IPS-20b (cell line): ENCODE measurements at regions not wholly inside any gene's neighbourhood (a gene's known extent, or its start where the extent isn't known, plus 50 kb on each side); places are given as distances from the start of the nearest gene placed in this dataset.

Experiments
- H3K27ac ChIP-seq: one replicate; pipeline ENCODE4 v1.5.1; 2013; ENCODE audit warnings: low read length
- H3K27me3 ChIP-seq: 2 replicates; pipeline ENCODE4 v1.6.1; 2013; ENCODE audit warnings: mild to moderate bottlenecking, low read length, inconsistent platforms; ENCODE audit not compliant: insufficient read depth
- H3K36me3 ChIP-seq: 2 replicates; pipeline ENCODE4 v1.6.1; 2013; ENCODE audit warnings: low read depth, mild to moderate bottlenecking, inconsistent platforms, low read length, moderate library complexity; ENCODE audit not compliant: insufficient read depth
- H3K4me1 ChIP-seq: 2 replicates; pipeline ENCODE4 v1.6.1; 2013; ENCODE audit warnings: mild to moderate bottlenecking, control low read depth, inconsistent platforms, low read length, moderate library complexity; ENCODE audit not compliant: insufficient read depth
- H3K4me3 ChIP-seq: 2 replicates; pipeline ENCODE4 v1.5.1; 2013; ENCODE audit warnings: mild to moderate bottlenecking, low read length, inconsistent platforms
- H3K9ac ChIP-seq: 2 replicates; pipeline ENCODE4 v1.6.1; 2013; ENCODE audit warnings: low read depth, mild to moderate bottlenecking, inconsistent platforms, low read length, moderate library complexity
- H3K9me3 ChIP-seq: 2 replicates; pipeline ENCODE4 v1.6.1; 2013; ENCODE audit warnings: mild to moderate bottlenecking, low read depth, low read length, inconsistent platforms; ENCODE audit not compliant: insufficient read depth

DNA sequence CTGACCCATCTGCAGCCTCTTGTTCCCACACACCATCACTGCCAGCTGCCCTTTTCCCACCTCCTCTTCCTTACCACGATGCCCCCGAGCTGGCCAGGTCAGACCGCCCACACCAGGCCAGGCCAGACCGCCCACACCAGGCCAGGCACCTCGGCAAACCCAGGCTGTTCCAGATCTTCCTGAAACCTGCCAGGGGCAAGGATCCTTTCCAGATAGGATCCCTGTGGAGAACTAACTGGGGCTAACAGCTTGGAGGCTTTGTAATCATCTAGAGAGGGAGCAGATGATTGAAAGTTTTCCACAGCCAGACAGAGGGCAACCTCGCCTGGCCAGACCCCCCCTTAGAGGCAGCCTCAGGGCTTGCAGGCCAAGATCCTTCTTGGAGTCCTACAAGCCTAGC lies 287.3 kb upstream of the TLE3 start:
- no peaks in the 10 kb centered on the region for H3K4me1 ChIP-seq
- no peaks in the 10 kb centered on the region for H3K27me3 ChIP-seq
- H3K36me3 ChIP-seq: no peaks in the 10 kb centered on the region
- H3K9me3 ChIP-seq: peaks cover 7% of the 10 kb centered on the region; the same call in 1 of the 2 replicates
- H3K27ac ChIP-seq: no peak overlapping the region
- no peak overlapping the region for H3K4me3 ChIP-seq
- no peak overlapping the region for H3K9ac ChIP-seq

DNA sequence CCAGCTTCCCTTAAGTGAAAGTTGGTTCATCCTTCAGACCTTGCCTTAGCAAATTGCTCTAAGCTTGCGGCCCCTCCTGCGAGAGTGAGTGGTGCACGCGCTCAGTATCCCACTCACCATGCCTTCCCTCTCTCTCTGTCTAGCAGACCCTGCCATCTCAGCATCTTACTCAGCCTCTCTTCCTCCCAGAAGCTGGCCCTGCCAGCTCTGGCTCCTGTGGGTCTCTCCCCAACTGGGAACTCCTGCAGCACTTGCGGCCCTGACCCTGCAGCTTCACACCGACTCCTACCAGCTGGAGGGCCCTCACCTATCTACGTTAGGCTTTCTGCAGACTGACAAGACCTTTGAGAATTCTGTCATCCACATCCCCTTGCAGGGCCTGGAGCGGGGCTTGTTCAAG lies 286.1 kb upstream of the TLE3 start:
- Histone ChIP-seq H3K4me3 (no peak overlapping the region), H3K27ac (no peak overlapping the region), H3K9me3 (peaks cover 7% of the 10 kb centered on the region; the same call in 1 of the 2 replicates), H3K9ac (no peak overlapping the region), H3K27me3 (no peaks in the 10 kb centered on the region), H3K4me1 (no peaks in the 10 kb centered on the region), H3K36me3 (no peaks in the 10 kb centered on the region)

DNA sequence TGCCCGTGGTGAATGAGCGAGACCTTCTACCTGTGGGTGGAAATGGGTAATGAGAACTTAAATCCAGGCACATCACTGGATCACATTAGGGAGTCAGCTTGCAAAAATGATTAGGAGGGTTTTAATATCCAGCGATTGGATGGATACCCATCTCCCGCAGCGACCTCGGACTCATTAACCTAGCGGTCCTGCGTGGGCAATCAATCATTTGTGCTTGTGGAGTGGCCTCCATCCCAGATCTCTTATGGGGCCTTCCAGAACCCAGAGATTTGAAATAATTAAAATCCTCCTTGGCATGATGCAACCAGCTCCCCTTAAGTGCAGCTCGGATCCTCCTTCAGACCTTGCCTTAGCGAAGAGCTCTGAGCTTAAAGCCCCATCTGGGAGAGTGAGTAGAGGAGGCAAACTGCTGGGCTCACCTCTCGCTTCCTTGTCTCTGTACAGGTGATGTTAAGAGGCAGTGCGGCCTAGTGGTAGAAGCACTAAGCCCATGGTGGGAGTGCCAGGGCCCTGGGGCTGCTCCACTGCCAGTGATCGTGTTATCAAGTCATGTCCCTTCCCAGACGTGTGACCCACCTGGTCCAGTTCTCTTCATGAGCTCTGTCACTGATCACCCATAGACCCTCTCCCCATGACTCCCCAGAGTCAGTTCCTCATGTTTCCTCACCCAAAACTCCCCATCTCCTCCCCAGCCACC lies 285.2 kb upstream of the TLE3 start:
- peaks cover 7% of the 10 kb centered on the region; the same call in 1 of the 2 replicates for H3K9me3 ChIP-seq
- H3K36me3 ChIP-seq: no peaks in the 10 kb centered on the region
- no peaks in the 10 kb centered on the region for H3K4me1 ChIP-seq
- H3K27ac ChIP-seq: no peak overlapping the region
- no peak overlapping the region for H3K9ac ChIP-seq
- no peak overlapping the region for H3K4me3 ChIP-seq
- H3K27me3 ChIP-seq: peaks cover 2% of the 10 kb centered on the region; the same call in 1 of the 2 replicates

DNA sequence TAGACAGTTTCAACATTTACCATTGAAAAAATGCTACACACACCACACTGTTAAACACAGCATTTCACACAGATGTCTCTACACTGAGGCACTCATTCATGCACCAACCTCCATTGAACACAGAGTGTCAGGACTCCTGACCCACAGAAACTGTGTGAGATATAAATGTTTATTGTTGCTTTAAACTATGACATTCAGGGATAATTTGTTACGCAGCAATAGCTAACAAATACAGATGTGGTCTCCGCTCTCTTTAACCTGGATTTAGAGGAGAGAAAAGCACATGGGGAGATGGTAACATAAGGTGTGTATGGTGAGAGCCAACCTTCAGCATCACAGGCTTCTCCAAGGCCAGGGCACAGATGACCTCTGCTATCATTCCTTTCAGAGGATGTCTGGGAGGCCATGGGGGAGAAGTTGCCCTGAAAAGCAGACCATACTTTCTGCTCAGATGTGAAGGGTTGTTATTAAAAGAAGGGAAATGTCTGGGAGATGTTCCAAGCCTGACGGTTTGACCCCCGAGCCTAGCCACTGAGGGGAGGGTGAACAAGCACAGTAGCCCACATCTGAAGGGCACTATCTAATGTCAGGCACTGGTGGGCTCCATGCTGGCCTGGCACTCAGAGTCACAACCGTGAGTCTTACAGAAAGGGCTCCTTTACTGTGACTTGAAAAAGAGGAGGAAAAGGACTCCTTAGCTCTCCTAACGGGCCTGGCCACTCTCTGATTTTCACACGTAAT lies 284.5 kb upstream of the TLE3 start:
- Histone ChIP-seq H3K27ac (no peak overlapping the region), H3K9ac (no peak overlapping the region), H3K27me3 (peaks cover 8% of the 10 kb centered on the region; the same call in 1 of the 2 replicates), H3K36me3 (no peaks in the 10 kb centered on the region), H3K9me3 (peaks cover 7% of the 10 kb centered on the region; the same call in 1 of the 2 replicates), H3K4me3 (no peak overlapping the region), H3K4me1 (0 out of 2 replicates have a peak, but pooled peaks cover under 1% of the 10 kb centered on the region)

DNA sequence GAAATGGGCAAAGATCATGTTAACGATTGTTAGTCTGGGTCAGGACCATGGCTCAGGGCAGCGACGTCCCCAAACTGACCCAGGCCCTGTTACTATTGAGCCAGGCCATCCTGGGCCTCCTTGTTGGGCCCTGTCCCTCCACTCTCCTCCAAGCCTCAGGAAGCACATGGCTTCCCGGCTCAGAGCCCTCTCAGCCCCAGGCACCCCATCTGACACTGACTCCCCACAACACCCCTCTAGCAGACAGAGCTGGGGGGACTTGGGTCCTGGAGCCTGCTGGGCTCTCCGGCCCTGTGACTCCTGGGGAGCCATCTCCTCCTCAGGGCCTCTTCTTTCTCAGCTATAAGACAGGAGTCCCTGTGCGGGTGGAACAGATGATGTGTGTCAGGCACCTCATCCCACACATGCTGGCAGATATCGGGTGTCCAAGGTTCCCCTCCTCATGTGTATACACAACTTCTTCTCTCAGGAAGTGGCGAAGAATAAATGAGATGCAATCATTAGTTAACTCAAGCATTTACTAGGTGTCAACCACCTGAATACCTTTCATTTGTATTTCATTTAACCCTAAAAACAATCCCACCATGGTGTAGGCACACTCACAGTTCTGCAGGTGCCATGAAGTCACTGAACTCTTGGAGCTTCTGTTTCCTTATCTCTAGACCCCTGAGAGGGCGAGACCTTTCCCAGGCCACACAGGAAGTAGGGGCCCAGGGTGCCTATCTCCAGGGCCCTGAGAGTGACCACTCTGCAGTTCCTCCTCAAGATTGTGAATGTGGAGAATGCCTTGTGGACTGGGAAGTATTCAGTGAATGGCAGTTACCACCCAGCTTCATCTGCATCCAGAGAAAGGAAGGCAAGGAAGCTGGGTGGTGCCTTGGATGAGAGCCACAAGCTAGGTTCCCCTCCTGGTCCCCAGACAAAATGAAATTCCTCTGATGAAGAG lies 282.5 kb upstream of the TLE3 start:
- H3K27ac ChIP-seq: no peak overlapping the region

DNA sequence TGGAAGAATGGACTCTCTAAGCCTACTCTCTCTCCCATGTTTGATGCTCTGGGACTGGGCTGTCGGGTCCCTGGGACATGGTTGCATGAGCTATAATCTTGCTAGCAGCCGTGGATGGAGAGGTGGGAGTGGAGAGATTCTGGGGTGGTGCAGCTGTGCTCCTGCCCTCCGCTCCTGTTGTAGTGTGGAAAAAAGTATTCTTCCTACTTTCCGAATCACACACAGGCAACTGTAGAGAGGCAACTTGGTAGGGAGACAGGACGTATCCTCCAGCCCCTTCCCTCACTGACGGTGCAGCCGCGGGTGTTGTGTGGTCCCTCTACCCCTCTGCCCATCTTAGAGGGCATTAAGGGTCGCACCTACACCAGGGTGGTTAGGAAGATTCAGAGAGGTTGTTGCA lies 281.4 kb upstream of the TLE3 start:
- Histone ChIP-seq H3K27me3 (peaks cover 28% of the 10 kb centered on the region), H3K9ac (no peak overlapping the region), H3K4me1 (0 out of 2 replicates have a peak, but pooled peaks cover 3% of the 10 kb centered on the region), H3K9me3 (peaks cover 7% of the 10 kb centered on the region; the same call in 1 of the 2 replicates), H3K27ac (no peak overlapping the region), H3K36me3 (no peaks in the 10 kb centered on the region), H3K4me3 (no peak overlapping the region)

More for the DNA sequence above, 282.5 kb upstream of the TLE3 start:
- H3K9me3 ChIP-seq: peaks cover 7% of the 10 kb centered on the region; the same call in 1 of the 2 replicates
- H3K4me1 ChIP-seq: 0 out of 2 replicates have a peak, but pooled peaks cover 3% of the 10 kb centered on the region
- no peak overlapping the region for H3K4me3 ChIP-seq
- no peaks in the 10 kb centered on the region for H3K36me3 ChIP-seq
- no peak overlapping the region for H3K9ac ChIP-seq
- H3K27me3 ChIP-seq: peaks cover 25% of the 10 kb centered on the region

DNA sequence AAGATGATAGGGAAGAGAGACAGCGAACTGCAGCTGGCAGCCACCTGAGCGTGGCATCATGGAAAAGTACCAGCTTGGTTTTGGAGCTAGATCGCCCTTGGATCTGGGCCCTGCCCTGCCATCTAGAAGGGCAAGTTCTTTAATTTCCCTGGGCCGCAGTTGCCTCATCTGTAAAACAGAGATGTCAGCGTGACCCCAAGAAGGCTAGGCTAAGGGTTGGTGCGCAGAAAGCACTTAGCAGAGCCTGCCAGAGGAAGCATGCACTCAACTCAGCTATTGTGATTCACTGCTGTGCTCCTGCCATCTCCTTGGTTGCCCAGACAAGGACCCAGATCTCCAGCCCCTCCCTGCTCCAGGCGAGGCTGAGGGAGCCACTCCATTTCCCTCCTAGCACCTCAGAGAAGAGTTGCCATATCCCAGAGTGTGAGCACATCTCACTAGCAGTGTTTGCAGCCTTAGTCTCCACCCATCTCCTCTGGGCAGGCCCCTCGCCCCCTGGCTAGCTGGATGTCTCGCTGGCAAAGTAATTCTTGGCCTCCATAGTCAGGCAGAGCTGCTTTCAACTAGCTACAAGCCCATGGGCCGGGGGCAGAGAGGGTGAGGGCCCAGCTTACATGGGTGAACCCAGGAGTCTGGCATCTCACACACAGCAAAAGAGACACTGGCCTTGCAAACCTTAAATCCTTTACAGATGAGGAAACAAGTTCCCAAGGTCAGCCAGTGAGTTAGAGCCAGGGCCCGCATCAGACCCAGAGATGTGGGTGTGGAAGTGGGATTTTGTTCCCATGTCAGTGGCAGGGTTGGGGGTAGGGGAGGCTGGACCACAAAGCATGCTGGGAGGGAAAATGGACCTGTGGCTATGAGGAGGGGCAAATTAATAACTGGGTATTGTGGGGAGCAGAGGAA lies 280.7 kb upstream of the TLE3 start:
- no peak overlapping the region for H3K27ac ChIP-seq

DNA sequence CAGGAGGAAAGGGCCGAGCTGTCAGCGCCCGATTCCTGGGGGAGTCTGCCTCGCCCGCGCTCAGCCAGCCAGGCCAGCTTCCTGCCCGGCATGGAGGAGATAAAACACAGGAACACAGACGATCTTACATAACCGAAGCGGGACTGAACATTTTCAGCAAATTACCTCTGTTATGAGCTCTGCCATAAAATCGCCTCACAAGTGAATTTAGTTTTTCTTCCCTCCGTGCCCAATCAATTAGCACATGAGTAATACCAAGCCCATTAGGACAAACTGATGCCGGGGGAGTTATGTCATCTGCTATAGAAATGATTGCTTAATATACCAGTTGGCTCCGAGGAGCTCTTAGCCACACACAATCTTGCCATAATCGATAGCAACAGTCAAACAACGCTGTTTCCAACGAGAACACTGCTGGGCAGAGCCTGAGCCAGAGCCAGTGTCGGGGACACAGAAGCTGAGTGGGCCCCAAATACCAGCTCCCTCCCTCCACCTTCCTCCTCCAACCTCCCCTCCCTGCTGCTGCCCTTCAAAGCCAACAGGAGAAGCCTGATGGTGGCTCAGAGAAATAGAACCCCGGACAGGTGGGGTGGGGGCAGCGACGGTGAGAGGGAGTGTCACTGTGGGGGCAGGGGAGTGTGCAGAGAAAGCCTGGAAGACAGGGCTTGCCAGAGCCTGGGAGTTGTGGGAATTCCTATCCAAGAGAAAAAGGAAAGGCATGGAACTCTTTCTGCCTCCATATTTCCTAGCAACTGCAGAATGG lies 279.4 kb upstream of the TLE3 start:
- no peak overlapping the region for H3K27ac ChIP-seq
- H3K36me3 ChIP-seq: no peaks in the 10 kb centered on the region
- H3K9ac ChIP-seq: peak overlapping the region; percentile 24; the same call in 1 of the 2 replicates
- H3K4me3 ChIP-seq: peak overlapping the region; percentile 78
- 0 out of 2 replicates have a peak, but pooled peaks cover 3% of the 10 kb centered on the region for H3K4me1 ChIP-seq
- H3K27me3 ChIP-seq: peaks cover 28% of the 10 kb centered on the region
- peaks cover 6% of the 10 kb centered on the region; the same call in 1 of the 2 replicates for H3K9me3 ChIP-seq

More for the DNA sequence above, 280.7 kb upstream of the TLE3 start:
- H3K36me3 ChIP-seq: no peaks in the 10 kb centered on the region
- no peak overlapping the region for H3K4me3 ChIP-seq
- H3K9me3 ChIP-seq: peaks cover 7% of the 10 kb centered on the region; the same call in 1 of the 2 replicates
- H3K27me3 ChIP-seq: peaks cover 28% of the 10 kb centered on the region
- no peak overlapping the region for H3K9ac ChIP-seq
- H3K4me1 ChIP-seq: 0 out of 2 replicates have a peak, but pooled peaks cover 3% of the 10 kb centered on the region

DNA sequence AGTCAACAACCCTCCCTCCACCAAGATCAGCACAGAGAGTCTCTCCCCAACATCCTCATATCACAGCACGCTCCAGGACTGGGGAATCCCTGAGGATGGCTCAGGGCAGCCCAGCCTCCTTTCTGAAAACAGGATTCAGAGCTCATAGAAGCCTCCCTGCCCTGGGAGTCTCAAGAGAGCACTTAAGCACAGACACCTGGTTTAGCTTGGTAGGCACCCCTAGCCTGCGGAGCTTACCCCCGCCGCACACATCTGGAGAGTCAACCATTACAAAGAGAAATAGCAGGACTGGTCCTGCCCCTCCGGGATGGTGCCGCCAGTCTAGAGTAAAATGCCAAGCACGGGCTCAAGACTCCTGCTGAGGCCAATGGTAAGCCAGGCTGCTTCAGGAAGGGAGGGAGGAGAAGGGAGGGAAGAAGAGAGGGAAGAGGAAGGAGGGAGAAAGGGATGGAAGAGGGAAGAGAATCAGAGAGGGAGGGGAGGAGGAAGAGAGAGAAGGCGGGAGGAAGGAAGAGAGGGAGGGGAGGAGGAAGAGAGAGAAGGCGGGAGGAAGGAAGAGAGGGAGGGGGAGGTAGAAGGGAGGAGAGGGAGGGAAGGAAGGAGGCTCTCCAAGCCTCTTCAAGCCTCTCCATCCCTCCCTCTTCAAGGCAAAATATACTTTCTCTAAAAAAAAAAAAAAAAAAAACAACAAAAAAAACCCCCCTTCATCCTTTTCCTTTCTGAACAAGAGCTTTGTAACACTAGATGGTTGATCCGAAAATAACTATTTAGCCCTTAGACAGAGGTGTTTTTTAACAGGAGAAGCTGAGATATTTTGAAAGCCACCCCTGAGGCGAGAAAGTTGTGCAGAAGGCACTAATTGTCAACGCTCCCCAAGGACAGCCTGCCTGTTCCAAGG lies 278.6 kb upstream of the TLE3 start:
- H3K9ac ChIP-seq: peak overlapping the region; percentile 24; the same call in 1 of the 2 replicates
- H3K9me3 ChIP-seq: no peaks in the 10 kb centered on the region
- H3K36me3 ChIP-seq: no peaks in the 10 kb centered on the region
- H3K27ac ChIP-seq: no peak overlapping the region
- H3K27me3 ChIP-seq: peaks cover 28% of the 10 kb centered on the region
- 0 out of 2 replicates have a peak, but pooled peaks cover 3% of the 10 kb centered on the region for H3K4me1 ChIP-seq
- H3K4me3 ChIP-seq: peak overlapping the region; percentile 78
